DOHH2 (cell line): ENCODE measurements at regions not wholly inside any gene's neighbourhood (a gene's known extent, or its start where the extent isn't known, plus 50 kb on each side); places are given as distances from the start of the nearest gene placed in this dataset.

Experiments
- EZH2phosphoT487 ChIP-seq: fragments of 200-600 bp; sonication (generic); IDR thresholded peaks from 2 replicates; pipeline ENCODE4 v1.6.1; 2017; ENCODE audit warnings: borderline replicate concordance, mild to moderate bottlenecking, antibody characterized with exemption, low read length, moderate library complexity, mixed read lengths
- TF ChIP-seq, protein P1 (sequence below): fragments of 200-600 bp; sonication (generic); IDR thresholded peaks from one replicate; pipeline ENCODE4 v1.5.1; 2014; ENCODE audit warnings: antibody characterized with exemption, mild to moderate bottlenecking, low read depth, low read length; ENCODE audit not compliant: poor library complexity, severe bottlenecking

DNA sequence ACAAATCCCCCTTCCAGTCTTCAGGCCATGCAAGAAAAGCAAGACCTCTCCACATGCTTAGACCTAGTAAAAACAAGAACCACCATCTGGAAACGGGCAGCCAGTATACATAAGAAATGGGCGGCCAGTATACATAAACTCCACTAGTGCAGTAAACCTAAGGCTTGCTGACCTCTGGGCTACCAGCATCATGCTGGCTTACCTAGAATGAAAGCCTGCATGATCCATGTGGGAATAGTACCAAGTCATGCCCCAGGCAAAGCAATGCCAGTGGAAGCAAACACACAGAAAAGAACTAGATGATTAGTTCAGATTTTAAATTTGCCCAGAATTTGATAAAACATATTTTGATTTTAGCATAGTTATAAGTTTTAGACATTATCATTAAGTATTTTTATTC is 1346.4 kb downstream of the EFNA5 start:
- TF ChIP-seq, protein P1, sequence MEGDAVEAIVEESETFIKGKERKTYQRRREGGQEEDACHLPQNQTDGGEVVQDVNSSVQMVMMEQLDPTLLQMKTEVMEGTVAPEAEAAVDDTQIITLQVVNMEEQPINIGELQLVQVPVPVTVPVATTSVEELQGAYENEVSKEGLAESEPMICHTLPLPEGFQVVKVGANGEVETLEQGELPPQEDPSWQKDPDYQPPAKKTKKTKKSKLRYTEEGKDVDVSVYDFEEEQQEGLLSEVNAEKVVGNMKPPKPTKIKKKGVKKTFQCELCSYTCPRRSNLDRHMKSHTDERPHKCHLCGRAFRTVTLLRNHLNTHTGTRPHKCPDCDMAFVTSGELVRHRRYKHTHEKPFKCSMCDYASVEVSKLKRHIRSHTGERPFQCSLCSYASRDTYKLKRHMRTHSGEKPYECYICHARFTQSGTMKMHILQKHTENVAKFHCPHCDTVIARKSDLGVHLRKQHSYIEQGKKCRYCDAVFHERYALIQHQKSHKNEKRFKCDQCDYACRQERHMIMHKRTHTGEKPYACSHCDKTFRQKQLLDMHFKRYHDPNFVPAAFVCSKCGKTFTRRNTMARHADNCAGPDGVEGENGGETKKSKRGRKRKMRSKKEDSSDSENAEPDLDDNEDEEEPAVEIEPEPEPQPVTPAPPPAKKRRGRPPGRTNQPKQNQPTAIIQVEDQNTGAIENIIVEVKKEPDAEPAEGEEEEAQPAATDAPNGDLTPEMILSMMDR = no peak
- TF ChIP-seq EZH2phosphoT487 = no peak
